NCI-H2227 treated with DMSO at 0.1 percent for 48 hours (cell line): ENCODE measurements at regions not wholly inside any gene's neighbourhood (a gene's known extent, or its start where the extent isn't known, plus 50 kb on each side); places are given as distances from the start of the nearest gene placed in this dataset.

Source experiments
- DNase-seq: peaks from one replicate; lab custom pipeline; 2025; lab: John Stamatoyannopoulos, UW

DNA sequence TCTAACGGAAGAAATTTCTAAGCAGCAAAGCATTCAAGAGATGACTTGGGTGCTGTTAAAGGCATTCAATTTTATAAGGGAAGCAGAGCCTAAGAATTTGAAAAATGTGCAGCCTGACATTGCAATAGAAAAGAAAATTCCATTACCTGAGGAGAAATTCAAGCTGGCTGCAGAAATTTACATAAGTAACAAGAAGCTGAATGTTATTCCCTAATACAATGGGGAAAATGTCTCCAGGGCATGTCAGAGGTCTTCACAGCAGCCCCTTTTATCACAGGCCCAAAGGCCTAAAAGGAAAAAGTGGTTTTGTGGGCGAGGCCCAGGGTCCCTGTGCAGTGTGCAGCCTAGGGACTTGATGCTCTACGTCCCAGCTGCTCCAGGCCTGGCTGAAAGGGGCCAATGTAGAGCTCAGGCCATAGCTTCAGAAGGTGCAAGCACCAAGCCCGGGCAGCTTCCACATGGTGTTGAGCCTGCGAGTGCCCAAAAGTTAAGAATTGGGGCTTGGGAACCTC lies 306.7 kb downstream of the RDH14 start:
- DNase-seq, result no peak

DNA sequence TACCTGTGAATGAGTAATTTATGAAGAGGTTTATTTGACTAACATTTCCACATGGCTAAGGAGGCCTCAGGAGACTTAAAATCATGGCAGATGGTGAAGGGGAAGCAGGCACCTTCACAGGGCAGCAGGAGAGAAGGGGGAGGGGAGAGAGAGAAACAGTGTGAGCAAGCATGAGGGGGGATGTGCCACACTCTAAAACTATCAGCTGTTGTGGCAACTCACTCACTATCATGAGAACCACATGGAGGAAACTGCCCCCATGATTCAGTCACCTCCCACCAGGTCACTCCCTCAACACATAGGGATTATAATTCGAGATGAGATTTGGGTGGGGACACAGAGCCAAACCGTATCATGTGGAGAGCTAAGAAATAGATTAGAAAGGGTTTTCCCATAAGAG lies 309.0 kb downstream of the RDH14 start:
- DNase-seq, result no peak

DNA sequence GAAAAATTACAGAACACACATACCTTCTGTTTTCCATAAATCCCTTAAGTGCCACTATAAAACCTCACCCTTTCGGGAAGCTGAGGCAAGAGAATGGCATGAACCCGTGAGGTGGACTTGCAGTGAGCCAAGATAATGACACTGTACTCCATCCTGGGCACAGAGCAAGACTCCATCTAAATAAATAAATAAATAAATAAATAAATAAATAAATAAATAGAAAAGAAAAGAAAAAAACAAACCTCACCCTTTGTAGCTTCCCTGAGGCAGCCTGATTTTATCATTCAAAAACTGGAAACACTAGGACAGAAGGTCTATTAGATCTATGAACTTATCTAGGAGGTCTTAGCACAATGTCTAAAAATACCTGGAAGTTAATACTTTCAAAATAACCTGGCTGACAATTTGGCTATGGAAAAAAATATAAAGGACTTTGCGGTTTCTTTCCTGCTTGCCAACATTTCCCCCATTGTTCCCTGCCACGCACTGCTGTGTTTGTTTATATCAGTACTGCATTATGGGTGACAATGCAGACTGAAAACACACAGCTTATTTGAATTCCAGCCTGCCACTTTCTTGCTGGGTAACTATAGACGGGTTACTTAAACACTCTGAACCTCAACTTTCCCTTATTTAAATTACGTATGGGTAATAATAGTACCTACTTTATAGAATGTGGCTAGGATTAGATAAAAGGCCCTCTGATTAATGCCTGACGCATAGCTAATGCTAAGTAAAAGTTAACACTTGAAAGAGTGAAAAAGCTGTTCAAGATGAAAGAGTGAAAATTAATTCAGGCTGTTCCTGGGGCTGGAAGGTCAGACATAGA lies 313.0 kb downstream of the RDH14 start:
- DNase-seq, result no peak

DNA sequence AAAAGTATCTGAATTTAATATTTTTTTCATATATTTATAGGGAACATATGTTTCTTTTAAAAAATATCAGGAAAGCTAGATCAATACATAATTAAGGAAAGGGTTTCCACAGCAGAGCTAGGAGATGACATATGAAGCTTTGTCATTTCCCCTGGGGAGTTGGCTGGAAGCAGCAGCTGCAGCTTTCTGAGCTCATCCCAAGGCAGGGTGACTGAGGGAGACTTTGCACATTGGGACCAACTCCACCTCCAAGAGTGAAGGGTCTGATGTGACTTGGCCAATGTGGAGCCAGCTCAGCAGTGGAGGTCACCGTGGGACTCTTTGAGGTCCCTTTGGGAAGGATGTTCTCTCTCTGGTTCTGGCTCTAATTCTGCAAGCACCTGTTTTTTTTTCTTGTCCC lies 315.1 kb downstream of the RDH14 start:
- no peak for DNase-seq

DNA sequence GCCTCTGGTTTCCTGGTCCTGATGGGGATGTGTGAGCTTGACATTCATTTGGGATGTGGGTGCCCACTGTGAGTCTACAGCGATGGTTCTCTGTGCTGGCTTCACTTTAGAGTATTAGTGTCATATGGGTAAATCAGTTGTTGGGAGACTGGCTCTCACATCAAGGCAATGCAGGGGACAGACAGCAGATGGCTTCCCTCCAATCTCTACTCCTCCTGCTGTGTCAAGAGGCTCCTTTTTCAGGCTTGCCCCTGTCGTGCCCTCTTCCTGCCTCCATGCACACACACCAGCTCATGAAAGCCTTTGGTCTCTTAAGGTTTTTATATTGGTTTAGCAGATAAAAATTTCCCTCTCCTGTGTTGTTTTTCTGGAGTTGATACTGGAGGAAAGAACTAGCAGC lies 315.6 kb downstream of the RDH14 start:
- DNase-seq, result no peak

DNA sequence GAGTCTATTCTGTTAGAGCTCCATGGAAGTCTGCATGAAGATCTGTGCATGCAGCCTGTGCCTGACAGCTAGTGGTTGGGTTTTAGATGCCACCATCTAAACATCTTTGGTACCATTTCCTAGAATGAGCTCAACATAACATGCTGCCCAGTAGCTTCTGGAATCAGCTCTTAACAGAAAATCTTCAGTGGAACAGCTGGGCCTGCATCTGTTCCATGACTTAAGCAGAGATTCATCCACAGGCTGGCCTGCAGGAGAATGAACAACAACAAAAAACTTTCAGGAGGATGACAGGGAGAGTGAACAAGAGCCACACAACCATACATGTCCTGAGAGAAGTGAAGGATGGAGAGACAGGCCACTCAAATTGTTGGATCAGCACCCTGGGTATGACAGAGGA lies 316.6 kb downstream of the RDH14 start:
- DNase-seq, result no peak

DNA sequence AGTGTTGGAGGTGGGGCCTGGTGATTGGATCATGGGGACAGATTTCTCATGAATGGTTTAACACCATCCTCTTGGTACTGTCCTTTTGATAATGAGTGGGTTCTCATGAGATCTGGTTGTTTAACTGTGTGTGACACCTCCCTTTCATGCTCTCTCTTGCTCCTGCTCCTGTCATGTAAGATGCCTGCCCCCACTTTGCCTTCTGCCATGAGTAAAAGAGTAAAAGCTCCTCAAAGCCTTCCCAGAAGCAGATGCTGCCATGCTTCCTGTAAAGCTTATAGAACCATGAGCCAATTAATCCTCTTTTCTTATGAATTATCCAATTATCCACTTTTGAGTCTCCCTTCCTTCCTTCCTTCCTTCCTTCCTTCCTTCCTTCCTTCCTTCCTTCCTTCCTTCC lies 317.7 kb downstream of the RDH14 start:
- no peak for DNase-seq

DNA sequence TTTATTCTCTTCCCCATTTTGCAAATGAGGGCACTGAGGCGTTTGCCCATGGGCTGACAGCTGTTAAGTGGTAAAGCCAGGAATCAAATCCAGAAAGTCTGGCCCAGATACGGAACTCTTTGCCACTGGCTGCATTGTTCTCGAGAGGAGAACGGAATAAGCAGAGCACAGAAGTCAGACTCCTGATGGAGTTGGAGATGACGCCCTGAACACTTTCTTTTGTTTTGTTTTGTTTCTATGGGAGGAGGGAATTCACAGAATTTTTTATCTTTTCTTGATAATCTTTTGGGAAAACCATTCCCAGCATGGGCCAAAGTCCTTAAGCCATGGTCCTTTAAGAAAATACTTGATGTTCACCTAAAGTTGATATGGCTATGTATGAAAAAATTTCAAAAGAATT lies 322.2 kb downstream of the RDH14 start:
- DNase-seq, result no peak

DNA sequence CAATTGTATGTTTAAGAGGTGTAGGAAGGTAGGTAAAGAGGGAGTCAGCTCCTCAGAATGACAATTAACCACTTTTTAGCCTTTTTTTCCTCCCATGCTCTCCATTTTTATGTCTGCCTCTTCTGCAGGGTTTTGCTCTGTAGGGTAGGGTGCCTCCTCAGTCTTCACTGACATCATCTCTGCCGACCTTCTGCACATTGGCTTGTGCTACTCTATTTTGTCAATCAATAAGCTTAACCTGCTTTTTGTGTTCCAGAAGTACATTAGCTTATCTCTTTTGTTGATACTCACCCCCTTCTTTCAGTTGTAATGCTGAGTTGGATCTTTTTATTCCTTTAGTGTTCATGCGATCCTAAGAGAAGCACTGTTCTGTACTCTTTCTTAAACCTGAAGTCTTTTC lies 323.2 kb downstream of the RDH14 start:
- no peak for DNase-seq

DNA sequence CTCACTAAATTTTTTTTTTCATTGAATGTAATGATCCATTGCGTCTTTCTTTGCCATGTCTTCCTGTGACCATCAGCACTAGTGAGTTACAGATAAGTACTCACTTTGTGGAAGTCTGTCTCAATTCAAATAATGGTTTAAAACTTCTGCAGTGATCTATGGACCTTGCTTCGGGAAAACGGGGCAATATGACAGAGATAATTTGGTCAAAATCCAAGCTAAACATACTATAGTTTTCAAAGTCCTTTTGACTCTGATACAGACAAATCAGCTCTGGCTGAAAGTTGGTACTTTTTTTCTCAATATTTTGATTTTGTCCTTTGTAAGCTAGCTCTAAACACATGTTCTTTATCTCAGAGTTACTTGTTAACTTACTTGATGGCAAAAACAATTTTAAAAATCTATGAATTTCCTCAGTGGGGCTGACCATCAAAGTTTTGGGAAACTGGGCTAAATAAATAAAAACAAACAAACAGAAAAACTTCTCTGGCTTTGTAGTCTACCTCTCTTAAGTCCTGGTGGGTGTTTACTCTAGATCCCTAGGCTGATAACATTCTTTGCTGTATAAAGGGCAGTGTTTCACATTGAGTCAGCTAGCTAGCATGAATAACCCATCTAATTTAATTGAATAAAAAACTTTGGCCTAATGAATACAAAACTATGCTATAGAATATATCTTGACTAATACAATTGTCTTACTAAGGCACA lies 327.6 kb downstream of the RDH14 start:
- no peak for DNase-seq

DNA sequence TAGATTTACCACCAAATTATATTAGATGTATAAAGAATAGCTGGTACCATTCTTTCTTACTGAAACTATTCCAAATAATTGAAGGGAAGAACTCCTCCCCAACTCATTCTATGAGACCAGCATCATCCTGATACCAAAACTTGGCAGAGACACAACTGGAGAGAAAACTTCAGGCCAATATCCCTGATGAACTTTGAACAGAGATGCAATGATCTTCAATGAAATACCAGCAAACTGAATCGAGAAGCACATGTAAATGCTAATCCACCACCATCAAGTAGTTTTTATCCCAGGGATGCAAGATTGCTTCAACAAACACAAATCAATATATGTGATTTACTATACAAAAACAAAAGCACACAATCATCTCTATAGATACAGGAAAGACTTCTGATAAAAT lies 329.8 kb downstream of the RDH14 start:
- no peak for DNase-seq

DNA sequence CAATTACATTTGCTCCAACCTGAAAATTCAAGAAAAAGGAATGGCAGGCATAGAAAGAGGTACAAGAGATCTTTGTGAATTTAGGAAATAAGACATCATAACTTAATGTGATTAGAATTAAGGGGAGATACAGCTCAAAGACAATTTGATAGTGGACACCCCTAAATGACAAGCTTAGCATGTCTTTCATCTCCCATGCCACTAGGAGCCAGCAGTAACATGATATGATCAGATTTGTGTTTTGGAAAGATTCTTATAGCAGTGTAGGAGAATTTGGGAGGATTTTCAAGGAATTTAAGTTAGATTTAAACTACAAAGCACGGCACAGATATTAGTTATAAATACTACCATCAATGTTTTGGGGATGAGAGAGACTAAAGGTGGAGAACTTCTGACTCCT lies 340.8 kb downstream of the RDH14 start:
- DNase-seq, result no peak

DNA sequence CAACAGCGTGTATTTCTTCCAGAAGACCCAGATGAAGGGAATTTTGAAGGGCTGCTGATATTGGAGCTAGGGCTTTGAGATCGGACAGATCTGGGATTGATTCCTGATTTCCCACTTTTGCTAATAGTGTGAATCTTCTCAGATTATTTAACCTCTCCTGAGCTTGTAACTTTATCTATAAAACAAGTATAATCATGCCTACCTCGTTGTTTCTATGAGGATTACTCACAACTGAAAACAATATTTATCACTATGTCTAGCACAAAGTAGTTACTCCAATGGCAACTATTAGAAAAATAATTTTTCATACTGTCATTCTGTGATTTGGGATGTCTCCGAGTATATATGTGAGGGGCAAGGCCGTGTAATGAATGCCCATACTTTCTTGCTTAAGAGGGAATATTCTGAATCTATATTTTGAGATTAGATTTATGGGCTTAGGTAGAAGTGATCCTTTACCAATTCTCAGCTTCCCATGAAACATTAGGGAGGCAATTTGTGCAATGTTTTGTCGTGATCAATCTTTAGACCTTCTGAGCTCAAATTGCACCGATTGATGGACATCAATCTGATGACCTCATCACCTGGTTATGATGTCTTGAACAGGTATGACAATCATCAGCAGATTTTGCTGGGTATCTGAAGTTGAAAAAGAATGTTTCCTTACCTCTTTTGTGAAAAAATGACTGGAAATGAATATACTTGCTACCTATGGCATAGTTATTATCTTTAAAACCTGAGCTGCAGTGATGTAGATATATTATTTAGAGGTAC lies 339.9 kb downstream of the KCNS3 start:
- DNase-seq, result no peak

DNA sequence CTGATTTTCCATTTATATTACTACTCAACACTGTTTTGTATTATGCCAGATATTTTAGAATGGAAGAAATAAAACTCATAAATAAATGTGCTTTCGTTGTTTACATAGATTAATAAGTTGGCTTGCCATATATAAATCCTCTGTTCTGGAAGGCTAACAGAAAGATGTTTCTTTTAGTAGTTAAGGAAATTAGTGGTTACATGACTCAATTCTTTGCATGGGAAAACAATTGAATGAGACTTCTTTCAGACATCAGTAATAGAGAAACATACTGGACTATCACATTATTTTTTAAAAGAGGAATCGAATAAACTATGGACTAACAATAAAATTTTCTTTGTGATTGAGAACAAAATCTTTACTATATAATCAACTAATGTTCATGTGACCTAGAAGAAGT lies 336.5 kb downstream of the KCNS3 start:
- no peak for DNase-seq

DNA sequence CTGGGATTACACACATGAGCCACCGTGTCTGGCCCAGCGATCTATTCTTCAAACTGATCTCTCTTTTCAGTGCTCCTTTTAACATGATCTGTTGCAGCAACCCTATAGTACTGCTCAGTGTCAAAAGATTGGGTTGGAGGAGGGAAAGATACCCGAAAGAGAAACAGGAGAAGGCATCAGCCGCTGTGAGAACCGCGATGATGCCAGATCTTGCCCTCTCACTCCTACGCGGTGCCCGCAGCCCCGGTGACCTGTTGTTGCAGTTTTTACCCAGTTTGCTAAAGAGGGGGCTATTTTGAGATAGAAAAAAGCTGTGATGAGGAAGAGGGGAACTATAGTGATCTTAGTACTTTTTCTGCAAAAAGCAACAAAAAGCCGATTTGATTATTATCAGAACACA lies 335.5 kb downstream of the KCNS3 start:
- no peak for DNase-seq

DNA sequence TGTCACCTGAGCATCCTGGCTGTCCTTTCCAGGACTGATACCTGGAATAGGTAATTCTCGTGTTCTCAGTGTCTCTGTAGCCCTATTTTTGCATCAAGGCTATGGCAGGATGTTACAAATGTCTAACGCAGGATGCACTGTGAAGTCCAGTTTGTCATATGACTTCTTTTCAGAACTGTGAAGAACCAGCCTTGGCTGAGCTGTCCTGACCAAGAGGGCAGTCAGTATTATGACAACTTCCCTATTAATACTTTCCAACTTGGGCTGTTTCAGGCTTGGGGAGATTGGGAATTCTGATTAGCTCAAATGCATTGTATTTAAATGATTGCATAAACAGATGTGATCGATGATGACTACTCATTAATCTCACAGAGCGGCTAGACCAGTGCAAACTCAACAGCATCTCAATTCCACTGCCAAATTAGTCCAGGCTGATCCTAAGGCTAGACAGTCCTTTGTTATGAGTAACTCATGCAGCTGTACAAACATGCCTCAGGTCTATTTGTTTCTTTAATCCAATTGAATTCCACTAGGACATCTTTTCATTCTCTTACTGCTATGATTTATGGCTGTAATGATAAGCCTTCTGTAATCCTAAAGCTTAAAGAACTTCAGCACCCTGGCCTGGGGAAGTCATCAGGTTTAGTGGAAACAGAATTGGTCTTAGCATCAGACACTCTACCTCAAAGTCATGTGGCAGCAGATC lies 331.6 kb downstream of the KCNS3 start:
- DNase-seq, result no peak

DNA sequence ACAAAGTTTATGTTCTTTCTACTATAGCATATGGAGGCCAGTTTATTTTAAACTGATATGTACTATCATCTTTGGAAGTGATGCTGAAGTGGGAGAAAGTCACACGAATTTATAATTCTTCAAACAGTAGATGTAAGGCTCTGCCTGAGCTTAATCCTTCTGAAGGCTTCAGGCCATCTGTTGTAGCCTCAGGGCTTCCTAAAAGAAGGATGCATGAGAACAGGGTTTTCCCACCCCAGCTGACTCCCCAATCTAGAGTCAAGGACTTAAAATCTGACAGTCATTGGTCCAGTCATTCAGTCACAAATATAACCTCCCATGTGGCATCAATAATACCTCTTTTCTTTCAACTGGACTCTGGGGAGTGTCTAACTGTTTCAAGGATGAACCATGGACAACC lies 330.5 kb downstream of the KCNS3 start:
- DNase-seq, result no peak

DNA sequence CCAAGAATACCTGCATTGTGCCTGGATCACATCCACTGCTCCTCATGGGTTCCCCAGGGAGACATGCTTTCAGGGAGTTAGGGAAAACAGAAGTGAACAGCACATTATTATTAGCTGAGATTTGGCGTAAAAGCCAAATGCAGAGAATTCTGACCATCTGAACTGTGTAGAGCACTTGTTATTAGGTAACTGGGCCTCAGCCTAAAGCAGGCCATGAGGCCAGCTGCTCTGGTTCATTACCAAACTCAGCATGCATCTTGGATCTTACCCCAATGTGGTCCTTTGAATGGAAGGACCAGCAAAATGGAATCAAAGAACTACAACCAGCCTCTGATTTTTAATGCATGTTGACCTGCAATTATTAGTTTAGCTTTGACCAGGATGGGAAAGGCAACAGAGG lies 322.3 kb downstream of the KCNS3 start:
- no peak for DNase-seq

DNA sequence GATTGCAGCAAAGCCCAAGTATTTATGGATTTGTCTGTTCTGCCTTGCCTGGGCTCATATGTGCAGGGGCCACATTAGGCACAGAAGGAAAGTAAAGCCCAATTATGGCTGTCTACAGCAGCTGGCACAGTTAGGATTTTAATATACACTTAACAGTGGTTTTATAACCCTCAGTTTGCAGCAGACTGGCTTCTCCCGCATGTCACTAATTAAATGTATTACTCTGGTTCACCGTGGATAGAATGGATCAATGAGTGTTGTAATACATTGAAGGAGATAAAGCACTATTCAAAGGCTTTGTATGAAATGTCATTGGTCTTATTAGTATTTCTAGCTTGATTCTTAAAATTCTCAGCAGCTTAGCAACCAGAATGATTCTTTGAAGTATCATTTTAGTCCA lies 320.2 kb downstream of the KCNS3 start:
- no peak for DNase-seq

DNA sequence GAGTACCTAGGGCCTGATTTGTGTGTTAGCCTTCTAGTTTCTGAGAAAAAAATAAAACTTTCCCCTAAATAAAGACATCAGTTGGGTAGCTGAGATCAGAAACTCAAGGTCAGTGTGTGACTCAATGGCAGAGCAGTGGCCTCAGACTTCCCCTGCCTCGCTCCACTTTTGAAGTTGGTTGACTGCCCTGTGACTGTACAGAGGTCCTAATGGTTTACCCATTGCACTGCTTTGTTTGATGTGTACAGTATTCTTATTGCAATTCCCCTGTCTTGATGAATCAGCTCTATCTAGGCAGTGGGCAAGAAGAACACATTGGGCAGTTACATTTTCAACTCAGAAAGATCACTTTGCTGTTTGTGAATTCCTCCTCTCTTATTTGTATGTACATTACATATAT lies 315.7 kb downstream of the KCNS3 start:
- DNase-seq, result no peak

DNA sequence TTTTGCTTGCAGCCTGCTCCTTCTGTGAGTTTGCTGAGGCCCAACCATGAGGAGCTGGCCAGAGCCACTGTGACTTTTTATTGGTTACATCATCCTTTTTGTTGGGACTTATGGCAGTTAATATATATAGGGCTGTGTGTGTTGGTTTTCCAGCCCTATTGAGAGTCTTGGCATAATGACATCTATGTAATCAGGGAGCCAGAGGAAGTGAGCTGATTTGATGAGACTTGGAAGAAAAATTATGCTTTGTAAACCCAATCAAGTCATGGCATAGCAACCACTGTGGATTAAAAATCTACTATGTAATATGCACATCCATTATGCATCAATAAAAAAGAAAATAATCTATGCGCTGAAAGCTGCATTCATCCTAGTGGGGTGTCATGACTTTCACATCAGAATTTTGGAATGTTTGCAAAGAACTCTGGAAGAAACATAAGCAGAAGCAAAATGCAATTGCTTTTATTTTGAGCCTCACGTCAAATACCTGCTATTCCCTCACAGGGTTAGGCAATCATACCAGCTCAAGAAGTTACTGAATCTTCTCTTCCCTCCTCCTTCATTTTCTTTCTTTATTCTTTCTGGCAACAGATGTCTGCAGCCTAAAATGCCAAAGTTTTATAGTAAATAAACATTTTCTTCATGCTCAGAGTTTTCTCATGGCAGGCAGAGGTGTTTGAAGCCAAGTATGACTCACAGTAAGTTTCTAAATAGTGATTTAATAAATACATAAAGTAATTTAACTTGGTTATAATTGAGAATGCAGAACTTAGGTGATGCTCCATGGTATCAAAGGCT lies 308.5 kb downstream of the KCNS3 start:
- no peak for DNase-seq
